ENCODE measurements at regions not wholly inside any gene's neighbourhood (a gene's known extent, or its start where the extent isn't known, plus 50 kb on each side); places are given as distances from the start of the nearest gene placed in this dataset.

GRCh38 chr12:71218616-71219015, 60.8 kb upstream of the TSPAN8 start:
- TF ChIP-seq, protein P1, sequence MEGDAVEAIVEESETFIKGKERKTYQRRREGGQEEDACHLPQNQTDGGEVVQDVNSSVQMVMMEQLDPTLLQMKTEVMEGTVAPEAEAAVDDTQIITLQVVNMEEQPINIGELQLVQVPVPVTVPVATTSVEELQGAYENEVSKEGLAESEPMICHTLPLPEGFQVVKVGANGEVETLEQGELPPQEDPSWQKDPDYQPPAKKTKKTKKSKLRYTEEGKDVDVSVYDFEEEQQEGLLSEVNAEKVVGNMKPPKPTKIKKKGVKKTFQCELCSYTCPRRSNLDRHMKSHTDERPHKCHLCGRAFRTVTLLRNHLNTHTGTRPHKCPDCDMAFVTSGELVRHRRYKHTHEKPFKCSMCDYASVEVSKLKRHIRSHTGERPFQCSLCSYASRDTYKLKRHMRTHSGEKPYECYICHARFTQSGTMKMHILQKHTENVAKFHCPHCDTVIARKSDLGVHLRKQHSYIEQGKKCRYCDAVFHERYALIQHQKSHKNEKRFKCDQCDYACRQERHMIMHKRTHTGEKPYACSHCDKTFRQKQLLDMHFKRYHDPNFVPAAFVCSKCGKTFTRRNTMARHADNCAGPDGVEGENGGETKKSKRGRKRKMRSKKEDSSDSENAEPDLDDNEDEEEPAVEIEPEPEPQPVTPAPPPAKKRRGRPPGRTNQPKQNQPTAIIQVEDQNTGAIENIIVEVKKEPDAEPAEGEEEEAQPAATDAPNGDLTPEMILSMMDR (IDR thresholded peaks at IDR 0.05) = no peak
- no peak for TF ChIP-seq POLR2A (IDR thresholded peaks at IDR 0.05)
